HEK293T (cell line): ENCODE measurements at regions not wholly inside any gene's neighbourhood (a gene's known extent, or its start where the extent isn't known, plus 50 kb on each side); places are given as distances from the start of the nearest gene placed in this dataset.

Experiments used
- ARNT ChIP-seq: fragments of 450-650 bp; IDR thresholded peaks from 2 replicates; pipeline ENCODE4 v1.6.1; 2017; ENCODE audit warnings: mild to moderate bottlenecking
- BHLHE40 ChIP-seq: fragments of 450-650 bp; IDR thresholded peaks from 2 replicates; pipeline ENCODE4 v1.6.1; 2016; ENCODE audit warnings: mild to moderate bottlenecking, moderate library complexity, borderline replicate concordance
- FOXA1 ChIP-seq: fragments of 450-650 bp; IDR thresholded peaks from 2 replicates; pipeline ENCODE4 v1.6.1; 2016; ENCODE audit warnings: mild to moderate bottlenecking
- FOXK2 ChIP-seq: fragments of 450-650 bp; IDR thresholded peaks from 2 replicates; pipeline ENCODE4 v1.6.1; 2016; ENCODE audit warnings: mild to moderate bottlenecking
- HDGF ChIP-seq: fragments of 450-650 bp; IDR thresholded peaks from 2 replicates; pipeline ENCODE4 v1.6.1; 2017; ENCODE audit warnings: antibody characterized with exemption, borderline replicate concordance
- LEF1 ChIP-seq: fragments of 450-650 bp; IDR thresholded peaks from 2 replicates; pipeline ENCODE4 v1.6.1; 2017; ENCODE audit warnings: mild to moderate bottlenecking, borderline replicate concordance
- PKNOX1 ChIP-seq: fragments of 450-650 bp; IDR thresholded peaks from 2 replicates; pipeline ENCODE4 v1.6.1; 2016
- SP1 ChIP-seq: fragments of 450-650 bp; IDR thresholded peaks from 2 replicates; pipeline ENCODE4 v1.6.1; 2017
- SUZ12 ChIP-seq: fragments of 450-650 bp; IDR thresholded peaks from 2 replicates; pipeline ENCODE4 v1.6.1; 2016; ENCODE audit warnings: mild to moderate bottlenecking
- TARDBP ChIP-seq: fragments of 450-650 bp; IDR thresholded peaks from 2 replicates; pipeline ENCODE4 v1.6.1; 2016

- TF ChIP-seq FOXK2 (no peak), SUZ12 (no peak), FOXA1 (no peak), BHLHE40 (no peak), HDGF (no peak), SP1 (no peak), PKNOX1 (no peak), TARDBP (no peak), LEF1 (no peak), ARNT (no peak)
These were observed 141.7 kb downstream of the CMPK2 start for GRCh38 chr2:6723865-6724604.
